K562 (cell line): ENCODE measurements at regions not wholly inside any gene's neighbourhood (a gene's known extent, or its start where the extent isn't known, plus 50 kb on each side); places are given as distances from the start of the nearest gene placed in this dataset.

Source experiments
- ELK3 ChIP-seq: fragments of 450-650 bp; formaldehyde crosslinking; IDR thresholded peaks from 2 replicates; pipeline ENCODE4 v1.4.0; 2020; ENCODE audit warnings: mild to moderate bottlenecking
- JUN ChIP-seq, 2 experiments: sonication (generic) in 1 of 2; formaldehyde crosslinking in 1 of 2; IDR thresholded peaks; 2 replicates each; pipeline versions ENCODE4 v1.6.1 to v1.8.0; 2012 to 2022; ENCODE audit warnings: borderline replicate concordance in 2 of 2, mild to moderate bottlenecking in 2 of 2, improper control_type of control experiment in 1 of 2, low read depth in 1 of 2, low read length in 1 of 2, missing genetic modification reagents in 1 of 2
- ZHX1 ChIP-seq: fragments of 150-350 bp; conservative IDR thresholded peaks from 2 replicates; pipeline ENCODE4 v1.6.1; 2014; ENCODE audit warnings: low read length

DNA sequence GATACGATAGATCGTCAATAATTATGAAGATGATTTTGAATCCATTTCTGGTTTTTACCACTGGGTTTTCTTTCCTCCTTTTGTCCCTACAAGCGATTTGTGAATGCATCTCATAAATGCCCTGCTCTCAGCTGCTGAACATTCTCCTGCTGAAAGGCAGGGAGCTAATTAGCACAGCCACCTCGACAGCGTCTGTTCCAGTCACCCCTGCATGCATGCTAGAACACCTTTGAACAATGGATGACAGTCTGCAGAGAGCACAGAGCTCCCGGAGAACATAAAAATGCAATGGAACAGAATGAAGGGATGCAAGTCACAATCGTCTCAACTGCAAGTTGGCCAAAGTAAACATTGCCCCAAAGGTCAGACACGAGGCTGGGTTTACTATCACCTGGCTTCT lies 105.8 kb downstream of the SLC35B3 start:
- TF ChIP-seq JUN (IDR thresholded peaks at IDR 0.05; ENCODE audit: borderline replicate concordance, low read depth, low read length) (no peak), JUN (CRISPR knock-in tag; IDR thresholded peaks at IDR 0.05; ENCODE audit: borderline replicate concordance) (no peak), ZHX1 (no peak), ELK3 (CRISPR knock-in tag) (no peak)
